Nephron progenitor cell (in vitro differentiated cells): ENCODE measurements at regions not wholly inside any gene's neighbourhood (a gene's known extent, or its start where the extent isn't known, plus 50 kb on each side); places are given as distances from the start of the nearest gene placed in this dataset.
A peak's percentile ranks its signal among the peaks of the same experiment; 100 is the strongest.

Source experiments
- DNase-seq: peaks from one replicate; pipeline ENCODE4 v3.0.0; 2021
- H3K27ac Mint-ChIP-seq: 2 replicates; pipeline ENCODE4 v1.8.0; 2021; ENCODE audit warnings: mild to moderate bottlenecking, moderate library complexity, mixed read lengths
- H3K27me3 Mint-ChIP-seq: 2 replicates; pipeline ENCODE4 v1.8.0; 2021; ENCODE audit warnings: mild to moderate bottlenecking, low read depth, mixed read lengths; ENCODE audit not compliant: poor library complexity
- H3K36me3 Mint-ChIP-seq: 2 replicates; pipeline ENCODE4 v1.8.0; 2021; ENCODE audit warnings: low read depth, mixed read lengths
- H3K4me1 Mint-ChIP-seq: 2 replicates; pipeline ENCODE4 v1.8.0; 2021; ENCODE audit warnings: mixed read lengths
- H3K4me3 Mint-ChIP-seq: 2 replicates; pipeline ENCODE4 v1.8.0; 2021; ENCODE audit warnings: mild to moderate bottlenecking, moderate library complexity, mixed read lengths
- H3K9me3 Mint-ChIP-seq: 2 replicates; pipeline ENCODE4 v1.8.0; 2021; ENCODE audit warnings: mild to moderate bottlenecking, moderate library complexity, mixed read lengths
- TF ChIP-seq, protein P1 (sequence below): fragments of 200-600 bp; sonication (generic); IDR thresholded peaks from 2 replicates; pipeline ENCODE4 v1.5.0; 2021; ENCODE audit warnings: antibody characterized with exemption

DNA sequence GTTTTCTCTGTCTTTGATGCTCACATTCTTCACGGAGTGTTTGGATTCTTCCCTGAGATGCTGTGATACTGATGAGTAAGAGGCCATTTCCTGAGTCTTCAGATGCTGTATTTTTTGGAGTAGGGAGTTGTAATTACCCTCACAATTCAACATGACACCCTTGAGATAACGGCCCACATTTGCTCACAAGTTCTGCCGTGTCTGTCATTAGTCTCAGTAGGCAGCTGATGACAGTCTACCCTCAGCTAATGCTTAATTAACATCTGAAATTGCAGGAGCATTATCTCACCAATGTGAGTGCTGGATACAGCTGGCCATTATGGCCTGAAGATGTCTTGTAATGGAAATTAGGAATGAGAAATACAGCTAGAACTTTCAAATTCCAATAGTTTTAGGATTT is 307.1 kb upstream of the ADCY2 start:
- H3K4me3 Mint-ChIP-seq, result no peak overlapping the region
- TF ChIP-seq, protein P1, sequence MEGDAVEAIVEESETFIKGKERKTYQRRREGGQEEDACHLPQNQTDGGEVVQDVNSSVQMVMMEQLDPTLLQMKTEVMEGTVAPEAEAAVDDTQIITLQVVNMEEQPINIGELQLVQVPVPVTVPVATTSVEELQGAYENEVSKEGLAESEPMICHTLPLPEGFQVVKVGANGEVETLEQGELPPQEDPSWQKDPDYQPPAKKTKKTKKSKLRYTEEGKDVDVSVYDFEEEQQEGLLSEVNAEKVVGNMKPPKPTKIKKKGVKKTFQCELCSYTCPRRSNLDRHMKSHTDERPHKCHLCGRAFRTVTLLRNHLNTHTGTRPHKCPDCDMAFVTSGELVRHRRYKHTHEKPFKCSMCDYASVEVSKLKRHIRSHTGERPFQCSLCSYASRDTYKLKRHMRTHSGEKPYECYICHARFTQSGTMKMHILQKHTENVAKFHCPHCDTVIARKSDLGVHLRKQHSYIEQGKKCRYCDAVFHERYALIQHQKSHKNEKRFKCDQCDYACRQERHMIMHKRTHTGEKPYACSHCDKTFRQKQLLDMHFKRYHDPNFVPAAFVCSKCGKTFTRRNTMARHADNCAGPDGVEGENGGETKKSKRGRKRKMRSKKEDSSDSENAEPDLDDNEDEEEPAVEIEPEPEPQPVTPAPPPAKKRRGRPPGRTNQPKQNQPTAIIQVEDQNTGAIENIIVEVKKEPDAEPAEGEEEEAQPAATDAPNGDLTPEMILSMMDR, result no peak
- no peak for DNase-seq
- H3K27ac Mint-ChIP-seq, result no peak overlapping the region
- H3K36me3 Mint-ChIP-seq, result peaks cover 9% of the 10 kb centered on the region
- peaks cover 19% of the 10 kb centered on the region for H3K27me3 Mint-ChIP-seq
- H3K9me3 Mint-ChIP-seq, result peaks cover 18% of the 10 kb centered on the region
- H3K4me1 Mint-ChIP-seq, result peaks cover 9% of the 10 kb centered on the region

DNA sequence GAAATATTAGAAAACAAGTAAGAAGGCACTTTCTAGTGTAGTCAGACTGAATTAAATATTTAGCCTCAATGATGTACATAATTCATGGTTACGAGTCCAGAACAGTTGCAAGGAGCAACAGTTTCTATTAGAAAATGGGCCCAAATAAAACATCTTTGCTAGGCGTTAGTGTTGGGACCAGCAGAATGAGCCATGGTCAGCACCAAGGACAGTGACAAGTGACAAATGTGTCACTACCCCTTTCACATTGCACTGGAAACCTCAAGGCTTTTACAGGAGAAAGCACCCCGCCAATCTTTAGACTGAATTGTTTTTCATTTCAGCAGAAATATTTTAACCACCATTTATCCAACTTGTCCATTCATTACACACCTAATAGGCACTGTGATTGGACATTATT is 301.3 kb upstream of the ADCY2 start:
- H3K27ac Mint-ChIP-seq, result no peak overlapping the region
- no peak overlapping the region for H3K4me3 Mint-ChIP-seq
- TF ChIP-seq, protein P1, result no peak
- peaks cover 16% of the 10 kb centered on the region for H3K27me3 Mint-ChIP-seq
- no peaks in the 10 kb centered on the region for H3K9me3 Mint-ChIP-seq
- H3K4me1 Mint-ChIP-seq, result no peaks in the 10 kb centered on the region
- peak; percentile 82 for DNase-seq
- H3K36me3 Mint-ChIP-seq, result peaks cover 1% of the 10 kb centered on the region

DNA sequence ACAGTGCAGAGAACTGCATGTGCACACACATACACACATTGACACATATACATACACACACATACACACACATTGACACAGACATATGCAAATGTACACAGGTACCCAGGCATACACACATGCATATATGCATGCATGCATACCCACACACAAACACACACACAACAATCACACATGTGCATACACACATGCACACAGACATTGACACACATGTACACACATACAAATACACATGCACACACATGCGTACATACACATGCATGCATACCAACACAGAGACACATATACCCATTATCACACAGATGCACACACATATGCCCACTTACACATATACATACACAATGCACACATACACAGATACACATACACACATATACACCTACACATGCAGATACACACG is 299.6 kb upstream of the ADCY2 start:
- Mint-ChIP-seq H3K9me3 (no peaks in the 10 kb centered on the region), H3K4me3 (no peak overlapping the region), H3K27me3 (peaks cover 13% of the 10 kb centered on the region), H3K27ac (no peak overlapping the region), H3K4me1 (no peaks in the 10 kb centered on the region), H3K36me3 (peaks cover 8% of the 10 kb centered on the region)
- TF ChIP-seq, protein P1, result no peak
- DNase-seq, result no peak

DNA sequence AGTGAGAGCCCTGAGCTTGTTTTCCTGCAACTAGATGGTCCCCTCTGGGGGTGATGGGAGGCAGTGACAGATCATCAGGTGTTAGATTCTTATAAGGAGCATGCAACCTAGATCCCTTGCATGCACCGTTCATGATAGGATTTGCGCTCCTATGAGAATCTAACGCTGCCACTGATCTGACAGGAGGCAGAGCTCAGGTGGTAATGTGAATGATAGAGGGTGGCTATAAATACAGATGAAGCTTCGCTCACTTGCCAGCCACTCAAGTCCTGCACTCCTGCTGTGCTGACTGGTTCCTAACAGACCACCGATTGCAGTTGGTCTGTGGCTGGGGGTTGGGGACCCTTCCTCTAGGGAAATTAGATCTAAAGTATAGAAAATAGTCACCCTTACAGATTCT is 290.6 kb upstream of the ADCY2 start:
- TF ChIP-seq, protein P1, result no peak
- Mint-ChIP-seq H3K27me3 (peaks cover 3% of the 10 kb centered on the region), H3K27ac (no peak overlapping the region), H3K4me1 (no peaks in the 10 kb centered on the region), H3K36me3 (no peaks in the 10 kb centered on the region), H3K4me3 (no peak overlapping the region), H3K9me3 (peaks cover 3% of the 10 kb centered on the region)
- DNase-seq, result no peak

DNA sequence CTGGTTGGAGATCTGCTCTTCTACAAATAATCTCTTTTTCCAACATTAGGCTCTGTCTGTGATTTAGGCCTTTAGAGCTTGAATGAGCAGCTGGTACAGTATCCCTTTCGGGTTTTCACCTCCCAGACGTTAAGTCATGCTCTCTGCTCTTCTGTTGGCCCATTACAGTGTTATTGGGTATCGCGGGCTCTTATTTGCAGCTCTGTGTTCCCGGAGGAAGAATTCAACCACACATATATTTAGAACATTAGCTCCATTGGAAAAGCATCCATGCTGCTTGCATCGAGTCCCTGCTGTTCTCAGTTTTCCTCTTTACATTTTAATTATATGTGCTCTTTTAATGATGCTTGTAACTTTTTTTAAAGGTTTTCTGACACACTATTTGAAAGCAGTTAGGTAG is 278.0 kb upstream of the ADCY2 start:
- Mint-ChIP-seq H3K36me3 (peaks cover 16% of the 10 kb centered on the region), H3K9me3 (peaks cover 31% of the 10 kb centered on the region), H3K27me3 (peaks cover 8% of the 10 kb centered on the region), H3K4me3 (no peak overlapping the region), H3K4me1 (no peaks in the 10 kb centered on the region), H3K27ac (no peak overlapping the region)
- TF ChIP-seq, protein P1, result no peak
- DNase-seq, result no peak

DNA sequence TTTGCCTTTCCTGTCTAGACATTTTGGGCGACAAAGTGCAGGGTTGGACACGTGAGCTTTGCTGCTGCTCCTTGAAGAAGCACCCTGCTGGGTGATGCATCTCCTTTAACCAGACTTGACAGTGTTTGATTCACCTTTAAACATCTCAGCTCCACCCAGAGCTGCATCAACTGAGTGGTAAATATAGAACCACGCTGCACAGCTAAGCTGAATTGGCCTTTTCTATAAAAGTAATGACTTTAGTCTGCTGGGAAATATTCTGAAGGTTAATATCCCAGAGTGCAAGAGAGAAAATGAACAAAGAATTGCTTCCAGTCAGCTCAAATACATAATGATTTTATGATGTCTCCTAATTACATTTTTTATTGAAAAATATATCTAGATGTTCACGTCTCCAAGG is 264.3 kb upstream of the ADCY2 start:
- Mint-ChIP-seq H3K4me1 (no peaks in the 10 kb centered on the region), H3K9me3 (peaks cover 47% of the 10 kb centered on the region), H3K27me3 (peaks cover 4% of the 10 kb centered on the region), H3K4me3 (no peak overlapping the region), H3K36me3 (peaks cover 29% of the 10 kb centered on the region), H3K27ac (peak overlapping the region; percentile 74)
- TF ChIP-seq, protein P1, result no peak
- DNase-seq, result no peak
